ENCODE measurements at regions not wholly inside any gene's neighbourhood (a gene's known extent, or its start where the extent isn't known, plus 50 kb on each side); places are given as distances from the start of the nearest gene placed in this dataset.

DNA sequence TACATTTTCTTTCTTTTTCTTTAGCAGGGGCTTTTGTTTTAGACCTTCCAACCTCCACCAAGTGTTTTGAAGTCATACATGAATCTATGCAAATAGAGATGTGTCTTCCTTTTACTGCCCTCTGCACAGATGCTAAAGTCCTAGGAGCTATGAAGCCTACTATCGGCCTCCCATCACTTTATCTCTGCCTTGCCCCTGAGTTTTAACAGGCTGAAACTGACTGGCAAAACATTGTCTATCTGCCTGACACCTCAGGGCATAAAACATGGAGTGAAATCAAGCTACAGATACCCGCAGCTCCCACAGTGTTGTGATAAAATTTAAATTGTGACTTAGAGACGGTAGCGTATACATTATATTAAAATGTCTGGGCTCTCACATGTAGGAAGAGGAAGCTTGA is 604.6 kb upstream of the C9orf72 start:
- BruUV-seq (replicated peaks) = no TSS peak
- no peaks in the 10 kb centered on the region for H3K4me1 ChIP-seq (ENCODE audit: control insufficient read depth, insufficient read depth, low read length)
- TF ChIP-seq REST (IDR thresholded peaks at IDR 0.05; ENCODE audit: insufficient read depth in 1 of 2, low read depth in 2 of 2, low read length in 1 of 2) = no peak
- TF ChIP-seq SIN3A (IDR thresholded peaks at IDR 0.05; ENCODE audit: borderline replicate concordance, insufficient read depth, low read depth, low read length) = no peak
- no peak for TF ChIP-seq TCF7L2 (IDR thresholded peaks at IDR 0.05; ENCODE audit: low read depth, low read length)
- in situ Hi-C loops (cut with HindIII; ENCODE audit: low pct_unique_long_range_greater_than_20kb, low sequenced_read_pairs) = no loop called here
- intact Hi-C loops (cut with micrococcal nuclease; ENCODE audit: unreplicated experiment) = no loop called here
- ChIA-PET CTCF (no interaction called here), POLR2A (no interaction called here)
- no peak for ATAC-seq
- DNase-seq (ENCODE audit: low read depth, low spot score) = no peak
- H3K9me3 ChIP-seq (ENCODE audit: control insufficient read depth, insufficient read depth, low read depth, low read length) = no peaks in the 10 kb centered on the region
- no peak overlapping the region for H3K4me3 ChIP-seq (ENCODE audit: low read depth in 2 of 2, low read length in 2 of 2)
- H3K27ac ChIP-seq (ENCODE audit: low read length) = no peak overlapping the region
- no peaks in the 10 kb centered on the region for H3K27me3 ChIP-seq (ENCODE audit: control insufficient read depth, insufficient read depth, low read length)
- H3K36me3 ChIP-seq (ENCODE audit: control insufficient read depth, insufficient read depth, low read length) = no peaks in the 10 kb centered on the region

DNA sequence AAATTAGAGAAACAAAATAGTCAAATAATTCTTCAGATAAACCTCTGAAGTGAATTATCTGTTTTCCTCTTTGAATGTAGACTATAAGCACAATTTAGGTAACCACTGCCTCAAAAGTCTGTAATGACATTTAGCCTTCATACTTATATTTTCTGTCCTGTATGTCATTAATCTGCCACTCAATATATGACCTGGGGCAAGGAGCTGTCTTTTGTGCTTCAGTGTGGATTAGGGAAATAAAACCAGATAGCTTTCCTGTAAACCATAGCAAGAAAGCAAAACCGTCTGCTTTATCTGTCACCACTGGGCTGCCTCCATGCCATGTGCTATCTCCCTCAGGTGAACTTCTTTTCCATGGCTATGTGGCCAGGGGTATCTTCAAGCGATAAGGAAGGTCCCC is 606.6 kb upstream of the C9orf72 start:
- H3K9me3 ChIP-seq (ENCODE audit: control insufficient read depth, insufficient read depth, low read depth, low read length) = no peaks in the 10 kb centered on the region
- DNase-seq (ENCODE audit: low read depth, low spot score) (no peak), ATAC-seq (no peak)
- intact Hi-C loops (cut with micrococcal nuclease; ENCODE audit: unreplicated experiment) = no loop called here
- ChIA-PET CTCF (no interaction called here), POLR2A (no interaction called here)
- H3K4me3 ChIP-seq (ENCODE audit: low read depth in 2 of 2, low read length in 2 of 2) = no peak overlapping the region
- BruUV-seq (replicated peaks) = no TSS peak
- in situ Hi-C loops (cut with HindIII; ENCODE audit: low pct_unique_long_range_greater_than_20kb, low sequenced_read_pairs) = no loop called here
- no peaks in the 10 kb centered on the region for H3K27me3 ChIP-seq (ENCODE audit: control insufficient read depth, insufficient read depth, low read length)
- no peaks in the 10 kb centered on the region for H3K4me1 ChIP-seq (ENCODE audit: control insufficient read depth, insufficient read depth, low read length)
- no peak overlapping the region for H3K27ac ChIP-seq (ENCODE audit: low read length)
- H3K36me3 ChIP-seq (ENCODE audit: control insufficient read depth, insufficient read depth, low read length) = no peaks in the 10 kb centered on the region
- no peak for TF ChIP-seq REST (IDR thresholded peaks at IDR 0.05; ENCODE audit: insufficient read depth in 1 of 2, low read depth in 2 of 2, low read length in 1 of 2)

DNA sequence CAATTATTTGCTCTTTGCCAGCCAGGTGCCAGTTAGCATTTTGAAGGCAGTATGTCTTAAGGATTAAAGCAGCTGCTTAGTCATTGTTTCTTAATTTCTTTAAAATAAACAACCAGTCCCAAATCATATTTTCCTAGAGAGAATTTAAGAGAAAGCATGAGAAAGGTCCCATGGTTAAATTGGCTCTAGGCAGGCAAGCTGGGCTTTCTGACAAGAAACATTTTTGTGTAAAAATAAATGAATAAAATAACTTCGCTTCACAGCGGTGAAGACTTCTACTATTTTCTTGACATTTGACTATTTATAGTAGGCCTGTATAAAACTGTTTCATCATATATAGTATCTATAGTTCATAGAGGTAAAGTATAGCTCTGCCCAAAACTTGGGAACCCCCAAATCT is 617.7 kb upstream of the C9orf72 start:
- H3K9me3 ChIP-seq (ENCODE audit: control insufficient read depth, insufficient read depth, low read depth, low read length) = no peaks in the 10 kb centered on the region
- no TSS peak for BruUV-seq (replicated peaks)
- H3K27me3 ChIP-seq (ENCODE audit: control insufficient read depth, insufficient read depth, low read length) = no peaks in the 10 kb centered on the region
- no peaks in the 10 kb centered on the region for H3K4me1 ChIP-seq (ENCODE audit: control insufficient read depth, insufficient read depth, low read length)
- CTCF ChIA-PET = no interaction called here
- H3K36me3 ChIP-seq (ENCODE audit: control insufficient read depth, insufficient read depth, low read length) = no peaks in the 10 kb centered on the region
- in situ Hi-C loops (cut with HindIII; ENCODE audit: low pct_unique_long_range_greater_than_20kb, low sequenced_read_pairs) (no loop called here), intact Hi-C loops (cut with micrococcal nuclease; ENCODE audit: unreplicated experiment) (no loop called here)
- TF ChIP-seq REST (IDR thresholded peaks at IDR 0.05; ENCODE audit: insufficient read depth in 1 of 2, low read depth in 2 of 2, low read length in 1 of 2) (no peak), SIN3A (IDR thresholded peaks at IDR 0.05; ENCODE audit: borderline replicate concordance, insufficient read depth, low read depth, low read length) (no peak), TCF7L2 (IDR thresholded peaks at IDR 0.05; ENCODE audit: low read depth, low read length) (no peak), POLR2AphosphoS5 (IDR thresholded peaks at IDR 0.05; ENCODE audit: low read depth, low read length) (no peak), CTCF (IDR thresholded peaks at IDR 0.05) (no peak)
- H3K4me3 ChIP-seq (ENCODE audit: low read depth in 2 of 2, low read length in 2 of 2) = no peak overlapping the region
- H3K27ac ChIP-seq (ENCODE audit: low read length) = no peak overlapping the region
- POLR2A ChIA-PET = no interaction called here
- no peak for DNase-seq (ENCODE audit: low read depth, low spot score)
- no peak for ATAC-seq
